ENCODE measurements at regions not wholly inside any gene's neighbourhood (a gene's known extent, or its start where the extent isn't known, plus 50 kb on each side); places are given as distances from the start of the nearest gene placed in this dataset.

DNA sequence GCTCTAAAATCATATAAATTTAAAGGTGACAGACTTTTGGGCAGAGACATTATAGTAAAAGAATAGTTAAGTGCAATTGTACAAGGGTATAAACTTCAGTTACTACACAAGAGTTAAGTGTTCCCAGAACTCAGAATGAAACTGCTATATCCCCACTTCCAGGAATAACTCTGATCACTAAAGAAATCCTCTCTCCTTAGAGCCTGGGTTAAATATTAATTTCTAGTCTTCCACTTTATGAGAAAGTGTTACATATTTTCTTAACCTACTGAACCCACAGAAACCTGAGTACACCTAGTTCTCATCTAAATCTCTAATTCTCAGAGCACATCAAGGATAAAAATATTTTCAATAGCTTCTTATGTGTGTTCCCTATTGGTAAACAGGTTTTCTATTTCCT lies 99.1 kb upstream of the USP38 start:
- Histone ChIP-seq H3K9me3 (replicated peaks; ENCODE audit: control insufficient read depth, insufficient read depth, low read length) (no peaks in the 10 kb centered on the region), H3K27me3 (replicated peaks in 1 of 2; ENCODE audit: control insufficient read depth in 2 of 2, insufficient read depth in 2 of 2, low read length in 1 of 2) (no peaks in the 10 kb centered on the region), H3K4me1 (ENCODE audit: control insufficient read depth, insufficient read depth, low read length) (no peaks in the 10 kb centered on the region), H3K79me2 (ENCODE audit: control insufficient read depth, insufficient read depth, low read length) (no peaks in the 10 kb centered on the region), H3K27ac (ENCODE audit: control insufficient read depth, insufficient read depth) (no peak overlapping the region), H2AFZ (ENCODE audit: control insufficient read depth, low read depth, low read length) (no peak overlapping the region), H3K36me3 (ENCODE audit: control insufficient read depth in 2 of 2, insufficient read depth in 2 of 2, low read length in 1 of 2) (no peaks in the 10 kb centered on the region), H3K4me3 (no peak overlapping the region), H4K20me1 (ENCODE audit: control insufficient read depth, insufficient read depth) (no peaks in the 10 kb centered on the region), H3K4me2 (ENCODE audit: control insufficient read depth, insufficient read depth) (no peak overlapping the region), H3K9ac (ENCODE audit: control insufficient read depth, insufficient read depth, low read length) (no peak overlapping the region)
- FAIRE-seq = no peak
- DNase-seq (ENCODE audit: low read depth, low spot score) = no peak
- intact Hi-C loops (cut with micrococcal nuclease; ENCODE audit: unreplicated experiment) = no loop called here
- POLR2A ChIA-PET = no interaction called here
- RAD21 ChIA-PET (ENCODE audit: unreplicated experiment) = no interaction called here
- no peak for ATAC-seq
- in situ Hi-C loops (cut with MboI) = no loop called here
- CTCF ChIA-PET = interaction anchor here (1.0 kb wide), 1 partner anchor 9 kb away, joined by 4 read pairs; no protein-coding TSS in a partner anchor
- TF ChIP-seq SMAD5 (IDR thresholded peaks at IDR 0.05; ENCODE audit: low read depth) = no peak
- TF ChIP-seq GABPA (IDR thresholded peaks at IDR 0.05; ENCODE audit: low read depth) = no peak
- no peak for TF ChIP-seq MYB (IDR thresholded peaks at IDR 0.05; ENCODE audit: borderline replicate concordance, low read depth, low read length)
- TF ChIP-seq, protein P1, sequence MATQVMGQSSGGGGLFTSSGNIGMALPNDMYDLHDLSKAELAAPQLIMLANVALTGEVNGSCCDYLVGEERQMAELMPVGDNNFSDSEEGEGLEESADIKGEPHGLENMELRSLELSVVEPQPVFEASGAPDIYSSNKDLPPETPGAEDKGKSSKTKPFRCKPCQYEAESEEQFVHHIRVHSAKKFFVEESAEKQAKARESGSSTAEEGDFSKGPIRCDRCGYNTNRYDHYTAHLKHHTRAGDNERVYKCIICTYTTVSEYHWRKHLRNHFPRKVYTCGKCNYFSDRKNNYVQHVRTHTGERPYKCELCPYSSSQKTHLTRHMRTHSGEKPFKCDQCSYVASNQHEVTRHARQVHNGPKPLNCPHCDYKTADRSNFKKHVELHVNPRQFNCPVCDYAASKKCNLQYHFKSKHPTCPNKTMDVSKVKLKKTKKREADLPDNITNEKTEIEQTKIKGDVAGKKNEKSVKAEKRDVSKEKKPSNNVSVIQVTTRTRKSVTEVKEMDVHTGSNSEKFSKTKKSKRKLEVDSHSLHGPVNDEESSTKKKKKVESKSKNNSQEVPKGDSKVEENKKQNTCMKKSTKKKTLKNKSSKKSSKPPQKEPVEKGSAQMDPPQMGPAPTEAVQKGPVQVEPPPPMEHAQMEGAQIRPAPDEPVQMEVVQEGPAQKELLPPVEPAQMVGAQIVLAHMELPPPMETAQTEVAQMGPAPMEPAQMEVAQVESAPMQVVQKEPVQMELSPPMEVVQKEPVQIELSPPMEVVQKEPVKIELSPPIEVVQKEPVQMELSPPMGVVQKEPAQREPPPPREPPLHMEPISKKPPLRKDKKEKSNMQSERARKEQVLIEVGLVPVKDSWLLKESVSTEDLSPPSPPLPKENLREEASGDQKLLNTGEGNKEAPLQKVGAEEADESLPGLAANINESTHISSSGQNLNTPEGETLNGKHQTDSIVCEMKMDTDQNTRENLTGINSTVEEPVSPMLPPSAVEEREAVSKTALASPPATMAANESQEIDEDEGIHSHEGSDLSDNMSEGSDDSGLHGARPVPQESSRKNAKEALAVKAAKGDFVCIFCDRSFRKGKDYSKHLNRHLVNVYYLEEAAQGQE (IDR thresholded peaks at IDR 0.05; ENCODE audit: low read depth, low read length) = no peak
- TF ChIP-seq, protein P2, sequence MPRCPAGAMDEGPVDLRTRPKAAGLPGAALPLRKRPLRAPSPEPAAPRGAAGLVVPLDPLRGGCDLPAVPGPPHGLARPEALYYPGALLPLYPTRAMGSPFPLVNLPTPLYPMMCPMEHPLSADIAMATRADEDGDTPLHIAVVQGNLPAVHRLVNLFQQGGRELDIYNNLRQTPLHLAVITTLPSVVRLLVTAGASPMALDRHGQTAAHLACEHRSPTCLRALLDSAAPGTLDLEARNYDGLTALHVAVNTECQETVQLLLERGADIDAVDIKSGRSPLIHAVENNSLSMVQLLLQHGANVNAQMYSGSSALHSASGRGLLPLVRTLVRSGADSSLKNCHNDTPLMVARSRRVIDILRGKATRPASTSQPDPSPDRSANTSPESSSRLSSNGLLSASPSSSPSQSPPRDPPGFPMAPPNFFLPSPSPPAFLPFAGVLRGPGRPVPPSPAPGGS (IDR thresholded peaks at IDR 0.05; ENCODE audit: borderline replicate concordance, insufficient read depth, low read depth, low read length, poor library complexity, severe bottlenecking) = no peak
- no peak for TF ChIP-seq NR2C1 (IDR thresholded peaks at IDR 0.05)
- no peak for TF ChIP-seq DPF2 (IDR thresholded peaks at IDR 0.05)
- TF ChIP-seq ASH2L (IDR thresholded peaks at IDR 0.05; ENCODE audit: borderline replicate concordance, low read depth) = no peak
- TF ChIP-seq RCOR1 (conservative IDR thresholded peaks at IDR 0.05; ENCODE audit: low read depth, low read length) = no peak
- no peak for TF ChIP-seq RAD21 (IDR thresholded peaks at IDR 0.05; ENCODE audit: insufficient read depth, low read depth, low read length)
- TF ChIP-seq, protein P3, sequence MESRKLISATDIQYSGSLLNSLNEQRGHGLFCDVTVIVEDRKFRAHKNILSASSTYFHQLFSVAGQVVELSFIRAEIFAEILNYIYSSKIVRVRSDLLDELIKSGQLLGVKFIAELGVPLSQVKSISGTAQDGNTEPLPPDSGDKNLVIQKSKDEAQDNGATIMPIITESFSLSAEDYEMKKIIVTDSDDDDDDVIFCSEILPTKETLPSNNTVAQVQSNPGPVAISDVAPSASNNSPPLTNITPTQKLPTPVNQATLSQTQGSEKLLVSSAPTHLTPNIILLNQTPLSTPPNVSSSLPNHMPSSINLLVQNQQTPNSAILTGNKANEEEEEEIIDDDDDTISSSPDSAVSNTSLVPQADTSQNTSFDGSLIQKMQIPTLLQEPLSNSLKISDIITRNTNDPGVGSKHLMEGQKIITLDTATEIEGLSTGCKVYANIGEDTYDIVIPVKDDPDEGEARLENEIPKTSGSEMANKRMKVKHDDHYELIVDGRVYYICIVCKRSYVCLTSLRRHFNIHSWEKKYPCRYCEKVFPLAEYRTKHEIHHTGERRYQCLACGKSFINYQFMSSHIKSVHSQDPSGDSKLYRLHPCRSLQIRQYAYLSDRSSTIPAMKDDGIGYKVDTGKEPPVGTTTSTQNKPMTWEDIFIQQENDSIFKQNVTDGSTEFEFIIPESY (IDR thresholded peaks at IDR 0.05) = no peak
- no peak for TF ChIP-seq ZBED1 (IDR thresholded peaks at IDR 0.05; ENCODE audit: borderline replicate concordance)
- no peak for TF ChIP-seq POU2F2 (IDR thresholded peaks at IDR 0.05; ENCODE audit: borderline replicate concordance, low read depth, low read length)
- TF ChIP-seq KAT2A (conservative IDR thresholded peaks at IDR 0.05; ENCODE audit: control insufficient read depth, low read depth, low read length) = no peak
- SMC1A ChIA-PET (ENCODE audit: uncharacterized antibody, unreplicated experiment) = no interaction called here
- BruUV-seq (replicated peaks) = no TSS peak
